ENCODE measurements at regions not wholly inside any gene's neighbourhood (a gene's known extent, or its start where the extent isn't known, plus 50 kb on each side); places are given as distances from the start of the nearest gene placed in this dataset.

GRCh38 chr2:221096706-221097567, 475.2 kb downstream of the EPHA4 start:
- H3K9me3 ChIP-seq (ENCODE audit: control insufficient read depth, low read length): no peaks in the 10 kb centered on the region
- H3K36me3 ChIP-seq (ENCODE audit: control insufficient read depth, insufficient read depth, low read length): no peaks in the 10 kb centered on the region
- H3K4me3 ChIP-seq (ENCODE audit: extremely low read depth, insufficient read depth, low read length, poor library complexity, severe bottlenecking): no peak overlapping the region
- H3K4me1 ChIP-seq (ENCODE audit: control insufficient read depth, insufficient read depth, low read length, poor library complexity, severe bottlenecking): peaks cover 7% of the 10 kb centered on the region
- no peak overlapping the region for H3K27ac ChIP-seq (ENCODE audit: low read depth, low read length, severe bottlenecking)
- 78 to 95% methylated on average over 3 to 5 of the region's 10 CpGs for WGBS, 2 experiments (ENCODE audit: insufficient coverage in 2 of 2)

GRCh38 chr2:221097568-221097915, 474.6 kb downstream of the EPHA4 start:
- no peaks in the 10 kb centered on the region for H3K36me3 ChIP-seq (ENCODE audit: control insufficient read depth, insufficient read depth, low read length)
- H3K4me3 ChIP-seq (ENCODE audit: extremely low read depth, insufficient read depth, low read length, poor library complexity, severe bottlenecking): no peak overlapping the region
- H3K27ac ChIP-seq (ENCODE audit: low read depth, low read length, severe bottlenecking): no peak overlapping the region
- 71 to 78% methylated on average over 1 of the region's 1 CpG for WGBS, 2 experiments (ENCODE audit: insufficient coverage in 2 of 2)
- peaks cover 7% of the 10 kb centered on the region for H3K4me1 ChIP-seq (ENCODE audit: control insufficient read depth, insufficient read depth, low read length, poor library complexity, severe bottlenecking)
- no peaks in the 10 kb centered on the region for H3K9me3 ChIP-seq (ENCODE audit: control insufficient read depth, low read length)

DNA sequence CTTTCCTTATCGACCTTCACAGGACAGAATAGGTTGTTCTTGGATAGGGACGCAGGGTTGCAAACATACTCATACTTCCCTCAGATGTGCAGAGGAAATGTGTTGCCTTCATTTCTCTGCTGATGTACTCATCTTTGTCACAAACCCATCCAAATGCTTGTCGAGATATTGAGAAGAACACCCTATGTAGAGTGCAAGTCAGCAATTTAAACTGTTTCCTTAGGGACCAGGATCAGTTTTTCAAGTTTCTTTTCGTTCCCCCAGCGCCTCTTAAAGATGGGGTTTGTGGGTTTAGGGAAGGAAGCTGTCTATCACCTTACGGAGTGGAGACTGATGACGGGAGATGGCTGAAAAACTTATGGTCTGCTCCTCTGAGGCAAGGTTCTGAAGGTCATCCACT, 474.2 kb downstream of the EPHA4 start:
- H3K36me3 ChIP-seq (ENCODE audit: control insufficient read depth, insufficient read depth, low read length): no peaks in the 10 kb centered on the region
- no peaks in the 10 kb centered on the region for H3K9me3 ChIP-seq (ENCODE audit: control insufficient read depth, low read length)
- H3K27ac ChIP-seq (ENCODE audit: low read depth, low read length, severe bottlenecking): no peak overlapping the region
- WGBS, 2 experiments (ENCODE audit: insufficient coverage in 2 of 2): 88 to 100% methylated on average over 1 to 4 of the region's 7 CpGs
- no peak overlapping the region for H3K4me3 ChIP-seq (ENCODE audit: extremely low read depth, insufficient read depth, low read length, poor library complexity, severe bottlenecking)
- peaks cover 7% of the 10 kb centered on the region for H3K4me1 ChIP-seq (ENCODE audit: control insufficient read depth, insufficient read depth, low read length, poor library complexity, severe bottlenecking)

DNA sequence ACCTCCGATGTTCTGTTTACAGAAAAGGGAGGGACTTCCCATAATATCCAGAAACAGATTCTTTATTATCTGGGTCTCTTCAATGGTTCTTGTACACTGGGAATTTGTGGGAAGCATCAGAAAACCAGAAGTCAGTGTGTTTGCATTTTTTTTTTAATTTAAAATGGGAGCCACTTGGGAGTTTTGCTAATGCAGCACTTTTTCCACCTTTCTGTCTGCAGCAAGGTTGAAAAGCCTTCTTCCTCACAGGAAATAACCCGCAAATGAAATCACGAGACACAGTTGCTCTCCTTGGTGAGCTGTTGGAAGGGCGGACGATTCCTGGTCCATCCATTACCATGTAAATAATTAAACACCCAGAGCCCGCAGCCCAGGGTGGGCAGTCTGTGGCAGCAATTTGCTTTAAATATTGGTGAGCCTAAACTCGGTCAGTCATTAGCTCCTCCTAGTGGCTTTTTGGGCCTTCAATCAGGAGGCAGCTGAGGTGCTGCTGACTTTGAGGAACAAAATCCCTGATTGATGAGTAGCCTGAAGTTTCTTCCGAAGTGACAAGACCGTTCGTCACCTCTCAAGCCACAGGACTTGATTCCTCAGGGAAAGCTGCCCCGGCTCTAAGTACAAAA, 471.5 kb downstream of the EPHA4 start:
- no peaks in the 10 kb centered on the region for H3K36me3 ChIP-seq (ENCODE audit: control insufficient read depth, insufficient read depth, low read length)
- no peak overlapping the region for H3K4me3 ChIP-seq (ENCODE audit: extremely low read depth, insufficient read depth, low read length, poor library complexity, severe bottlenecking)
- 69 to 71% methylated on average over 7 to 10 of the region's 11 CpGs for WGBS, 2 experiments (ENCODE audit: insufficient coverage in 2 of 2)

GRCh38 chr2:221102896-221103688, 469.0 kb downstream of the EPHA4 start:
- Histone ChIP-seq H3K9me3 (ENCODE audit: control insufficient read depth, low read length) (no peaks in the 10 kb centered on the region), H3K4me1 (ENCODE audit: control insufficient read depth, insufficient read depth, low read length, poor library complexity, severe bottlenecking) (no peaks in the 10 kb centered on the region), H3K4me3 (ENCODE audit: extremely low read depth, insufficient read depth, low read length, poor library complexity, severe bottlenecking) (no peak overlapping the region), H3K27ac (ENCODE audit: low read depth, low read length, severe bottlenecking) (no peak overlapping the region), H3K36me3 (ENCODE audit: control insufficient read depth, insufficient read depth, low read length) (no peaks in the 10 kb centered on the region)
- 93 to 95% methylated on average over 5 of the region's 6 CpGs for WGBS, 2 experiments (ENCODE audit: insufficient coverage in 2 of 2)

More for the DNA sequence above, 471.5 kb downstream of the EPHA4 start:
- H3K4me1 ChIP-seq (ENCODE audit: control insufficient read depth, insufficient read depth, low read length, poor library complexity, severe bottlenecking): peaks cover 7% of the 10 kb centered on the region
- no peaks in the 10 kb centered on the region for H3K9me3 ChIP-seq (ENCODE audit: control insufficient read depth, low read length)
- H3K27ac ChIP-seq (ENCODE audit: low read depth, low read length, severe bottlenecking): no peak overlapping the region

DNA sequence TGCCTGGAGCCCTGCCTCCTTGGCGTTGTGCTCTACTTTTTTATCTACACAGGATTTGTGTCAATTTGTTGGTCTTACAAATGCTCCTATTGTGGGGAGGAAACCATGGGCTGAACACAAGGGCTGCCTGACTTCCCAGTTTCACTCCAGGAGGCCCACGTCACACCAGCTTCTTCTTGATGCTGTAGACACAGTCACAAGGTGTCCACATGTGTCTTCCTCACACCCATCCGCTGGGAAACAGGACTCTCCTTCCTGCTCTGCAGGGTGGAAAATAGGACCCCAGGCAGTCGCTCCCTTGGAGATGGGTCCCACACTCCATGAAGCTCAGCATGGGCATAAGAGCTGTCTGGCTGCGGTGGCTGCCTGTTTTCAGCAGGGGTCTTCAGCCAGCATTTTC, 468.2 kb downstream of the EPHA4 start:
- Histone ChIP-seq H3K27ac (ENCODE audit: low read depth, low read length, severe bottlenecking) (no peak overlapping the region), H3K36me3 (ENCODE audit: control insufficient read depth, insufficient read depth, low read length) (no peaks in the 10 kb centered on the region), H3K4me3 (ENCODE audit: extremely low read depth, insufficient read depth, low read length, poor library complexity, severe bottlenecking) (no peak overlapping the region), H3K9me3 (ENCODE audit: control insufficient read depth, low read length) (no peaks in the 10 kb centered on the region), H3K4me1 (ENCODE audit: control insufficient read depth, insufficient read depth, low read length, poor library complexity, severe bottlenecking) (no peaks in the 10 kb centered on the region)
- WGBS, 2 experiments (ENCODE audit: insufficient coverage in 2 of 2): 95 to 97% methylated on average over 3 to 4 of the region's 5 CpGs

GRCh38 chr2:221104361-221104811, 467.7 kb downstream of the EPHA4 start:
- H3K27ac ChIP-seq (ENCODE audit: low read depth, low read length, severe bottlenecking): peak overlapping the region; percentile 65
- no peak overlapping the region for H3K4me3 ChIP-seq (ENCODE audit: extremely low read depth, insufficient read depth, low read length, poor library complexity, severe bottlenecking)
- no peaks in the 10 kb centered on the region for H3K9me3 ChIP-seq (ENCODE audit: control insufficient read depth, low read length)
- no peaks in the 10 kb centered on the region for H3K4me1 ChIP-seq (ENCODE audit: control insufficient read depth, insufficient read depth, low read length, poor library complexity, severe bottlenecking)
- 74 to 83% methylated on average over 11 to 12 of the region's 12 CpGs for WGBS, 2 experiments (ENCODE audit: insufficient coverage in 2 of 2)
- no peaks in the 10 kb centered on the region for H3K36me3 ChIP-seq (ENCODE audit: control insufficient read depth, insufficient read depth, low read length)

GRCh38 chr2:221106241-221106640, 465.9 kb downstream of the EPHA4 start:
- Histone ChIP-seq H3K36me3 (ENCODE audit: control insufficient read depth, insufficient read depth, low read length) (no peaks in the 10 kb centered on the region), H3K4me1 (ENCODE audit: control insufficient read depth, insufficient read depth, low read length, poor library complexity, severe bottlenecking) (no peaks in the 10 kb centered on the region), H3K9me3 (ENCODE audit: control insufficient read depth, low read length) (no peaks in the 10 kb centered on the region), H3K27ac (ENCODE audit: low read depth, low read length, severe bottlenecking) (no peak overlapping the region), H3K4me3 (ENCODE audit: extremely low read depth, insufficient read depth, low read length, poor library complexity, severe bottlenecking) (no peak overlapping the region)
- WGBS, 2 experiments (ENCODE audit: insufficient coverage in 2 of 2): 100% methylated on average over 1 of the region's 3 CpGs

GRCh38 chr2:221107424-221107823, 464.7 kb downstream of the EPHA4 start:
- Histone ChIP-seq H3K9me3 (ENCODE audit: control insufficient read depth, low read length) (no peaks in the 10 kb centered on the region), H3K27ac (ENCODE audit: low read depth, low read length, severe bottlenecking) (no peak overlapping the region)

GRCh38 chr2:221109552-221109951, 462.6 kb downstream of the EPHA4 start:
- no peaks in the 10 kb centered on the region for H3K36me3 ChIP-seq (ENCODE audit: control insufficient read depth, insufficient read depth, low read length)
- no peaks in the 10 kb centered on the region for H3K4me1 ChIP-seq (ENCODE audit: control insufficient read depth, insufficient read depth, low read length, poor library complexity, severe bottlenecking)
- H3K9me3 ChIP-seq (ENCODE audit: control insufficient read depth, low read length): no peaks in the 10 kb centered on the region
- H3K27ac ChIP-seq (ENCODE audit: low read depth, low read length, severe bottlenecking): no peak overlapping the region
- no peak overlapping the region for H3K4me3 ChIP-seq (ENCODE audit: extremely low read depth, insufficient read depth, low read length, poor library complexity, severe bottlenecking)

More at GRCh38 chr2:221107424-221107823, 464.7 kb downstream of the EPHA4 start:
- Histone ChIP-seq H3K4me3 (ENCODE audit: extremely low read depth, insufficient read depth, low read length, poor library complexity, severe bottlenecking) (no peak overlapping the region), H3K4me1 (ENCODE audit: control insufficient read depth, insufficient read depth, low read length, poor library complexity, severe bottlenecking) (no peaks in the 10 kb centered on the region), H3K36me3 (ENCODE audit: control insufficient read depth, insufficient read depth, low read length) (no peaks in the 10 kb centered on the region)
- no CpG with 5 or more reads among the region's 1 CpG for WGBS, 2 experiments (ENCODE audit: insufficient coverage in 2 of 2)

Data from mesodermal cell (in vitro differentiated cells).